Left ventricle myocardium inferior (tissue), 1 donor: ENCODE measurements at regions not wholly inside any gene's neighbourhood (a gene's known extent, or its start where the extent isn't known, plus 50 kb on each side); places are given as distances from the start of the nearest gene placed in this dataset.

ENCODE experiments used
- DNase-seq: peaks from one replicate; pipeline ENCODE4 v3.0.0-alpha.2; 2020
- H3K27ac ChIP-seq: fragments of 200-600 bp; replicated peaks from 2 replicates; pipeline ENCODE4 v1.8.0; 2021
- H3K27me3 ChIP-seq: fragments of 200-600 bp; 2 replicates; pipeline ENCODE4 v1.8.0; 2021; ENCODE audit warnings: low read depth
- H3K36me3 ChIP-seq: fragments of 200-600 bp; 2 replicates; pipeline ENCODE4 v1.8.0; 2021
- H3K4me1 ChIP-seq: fragments of 200-600 bp; 2 replicates; pipeline ENCODE4 v1.8.0; 2021
- H3K4me3 ChIP-seq: fragments of 200-600 bp; 2 replicates; pipeline ENCODE4 v1.8.0; 2021; ENCODE audit warnings: mild to moderate bottlenecking, moderate library complexity
- H3K9me3 ChIP-seq: fragments of 200-600 bp; replicated peaks from 2 replicates; pipeline ENCODE4 v1.8.0; 2021
- intact Hi-C: fragments of 100-400 bp; cut with micrococcal nuclease; formaldehyde crosslinking; loops from one replicate; pipeline ENCODE4 v1.11.0; 2022
- TF ChIP-seq, protein P1 (sequence below): fragments of 200-600 bp; IDR thresholded peaks from 2 replicates; pipeline ENCODE4 v1.8.0; 2021; ENCODE audit warnings: antibody characterized with exemption, mild to moderate bottlenecking, borderline replicate concordance
- donor health status: DM: no; HTN: yes; CAD: no; lungs with severe emphysema.

DNA sequence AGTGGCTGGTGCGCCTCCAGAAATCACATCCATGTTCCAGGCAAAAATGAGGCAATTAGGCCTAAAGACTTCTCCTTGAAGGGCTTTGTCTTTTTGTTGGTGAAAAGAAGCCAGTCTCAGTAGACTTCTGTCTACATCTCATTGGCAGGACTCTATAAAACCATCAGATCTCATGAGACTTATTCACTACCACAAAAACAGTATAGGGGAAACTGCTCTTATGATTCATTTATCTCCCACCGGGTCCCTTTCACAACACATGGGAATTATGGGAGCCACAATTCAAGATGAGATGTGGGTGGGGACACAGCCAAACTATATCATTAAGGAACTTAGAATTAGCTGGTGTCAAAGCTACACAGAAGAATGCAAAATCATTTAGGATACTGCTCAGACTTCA lies 77.7 kb upstream of the SNX2 start:
- no peaks in the 10 kb centered on the region for H3K27me3 ChIP-seq
- H3K27ac ChIP-seq, result no peak overlapping the region
- TF ChIP-seq, protein P1, sequence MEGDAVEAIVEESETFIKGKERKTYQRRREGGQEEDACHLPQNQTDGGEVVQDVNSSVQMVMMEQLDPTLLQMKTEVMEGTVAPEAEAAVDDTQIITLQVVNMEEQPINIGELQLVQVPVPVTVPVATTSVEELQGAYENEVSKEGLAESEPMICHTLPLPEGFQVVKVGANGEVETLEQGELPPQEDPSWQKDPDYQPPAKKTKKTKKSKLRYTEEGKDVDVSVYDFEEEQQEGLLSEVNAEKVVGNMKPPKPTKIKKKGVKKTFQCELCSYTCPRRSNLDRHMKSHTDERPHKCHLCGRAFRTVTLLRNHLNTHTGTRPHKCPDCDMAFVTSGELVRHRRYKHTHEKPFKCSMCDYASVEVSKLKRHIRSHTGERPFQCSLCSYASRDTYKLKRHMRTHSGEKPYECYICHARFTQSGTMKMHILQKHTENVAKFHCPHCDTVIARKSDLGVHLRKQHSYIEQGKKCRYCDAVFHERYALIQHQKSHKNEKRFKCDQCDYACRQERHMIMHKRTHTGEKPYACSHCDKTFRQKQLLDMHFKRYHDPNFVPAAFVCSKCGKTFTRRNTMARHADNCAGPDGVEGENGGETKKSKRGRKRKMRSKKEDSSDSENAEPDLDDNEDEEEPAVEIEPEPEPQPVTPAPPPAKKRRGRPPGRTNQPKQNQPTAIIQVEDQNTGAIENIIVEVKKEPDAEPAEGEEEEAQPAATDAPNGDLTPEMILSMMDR, result no peak
- no peak for DNase-seq
- no peak overlapping the region for H3K4me3 ChIP-seq
- no peaks in the 10 kb centered on the region for H3K36me3 ChIP-seq
- no peaks in the 10 kb centered on the region for H3K9me3 ChIP-seq
- intact Hi-C loops, result no loop called here
- no peaks in the 10 kb centered on the region for H3K4me1 ChIP-seq

DNA sequence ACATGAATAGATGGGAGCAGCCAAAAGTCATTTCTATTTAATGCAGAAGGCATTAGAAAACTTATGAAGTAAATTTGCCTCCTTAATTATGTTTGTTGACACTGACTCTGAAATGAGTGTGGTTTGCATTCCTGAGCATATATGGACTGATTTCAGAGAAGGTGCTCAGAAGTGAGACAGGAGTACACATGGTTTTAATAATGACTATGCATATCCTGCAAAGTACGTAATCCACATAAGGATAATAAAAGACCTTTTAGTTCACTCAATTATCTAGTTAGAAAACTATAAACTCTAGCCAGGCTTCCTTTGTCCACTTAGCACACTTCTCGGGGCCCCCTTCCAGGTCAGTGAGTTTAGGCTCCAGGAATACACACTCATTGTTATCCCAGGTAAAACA lies 75.7 kb upstream of the SNX2 start:
- DNase-seq, result no peak
- no peaks in the 10 kb centered on the region for H3K36me3 ChIP-seq
- H3K27ac ChIP-seq, result no peak overlapping the region
- intact Hi-C loops, result no loop called here
- no peaks in the 10 kb centered on the region for H3K9me3 ChIP-seq
- H3K4me3 ChIP-seq, result no peak overlapping the region
- no peaks in the 10 kb centered on the region for H3K4me1 ChIP-seq
- TF ChIP-seq, protein P1, result no peak
- no peaks in the 10 kb centered on the region for H3K27me3 ChIP-seq

DNA sequence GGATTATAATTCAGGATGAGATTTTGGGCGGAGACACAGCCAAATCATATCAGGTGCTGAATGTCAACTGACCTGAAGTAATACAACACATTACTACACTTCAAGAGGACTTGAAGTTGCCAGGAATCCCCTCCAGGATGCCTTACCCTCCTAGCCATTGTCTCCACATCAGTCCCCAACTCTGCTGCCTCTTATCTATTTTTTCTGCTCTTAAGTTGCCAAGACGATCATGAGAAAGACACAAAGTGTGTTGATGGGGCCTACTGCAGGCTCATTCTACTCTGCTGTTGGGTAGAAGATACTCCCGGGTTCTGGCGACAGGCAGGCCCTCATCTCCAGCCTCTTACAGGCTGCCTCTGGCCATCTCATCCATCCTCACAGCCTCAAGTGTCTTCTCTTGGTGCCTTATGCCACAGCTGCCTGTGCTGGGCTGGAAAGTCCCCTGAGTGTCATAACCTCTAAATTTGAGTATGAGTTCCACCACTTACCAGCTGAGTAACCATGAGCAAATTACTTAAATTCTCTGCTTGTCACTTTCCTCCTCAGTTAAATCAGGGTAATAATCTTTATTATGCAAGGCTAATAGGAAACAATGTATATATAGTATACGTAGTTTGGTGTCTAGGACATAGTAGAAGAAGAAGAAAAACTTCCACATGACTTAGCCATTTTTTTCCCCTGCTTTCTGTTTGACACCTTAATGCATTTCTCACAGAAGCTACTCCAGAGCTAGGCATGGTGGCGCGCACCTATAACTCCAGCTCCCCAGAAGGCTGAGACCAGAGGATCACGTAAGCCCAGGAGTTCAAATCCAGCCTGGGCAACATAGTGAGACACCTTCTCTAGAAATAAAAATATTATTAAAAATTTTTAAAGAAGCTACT lies 73.0 kb upstream of the SNX2 start:
- H3K4me1 ChIP-seq, result no peaks in the 10 kb centered on the region
- H3K36me3 ChIP-seq, result no peaks in the 10 kb centered on the region
- H3K27ac ChIP-seq, result no peak overlapping the region
- no peak for DNase-seq
- intact Hi-C loops, result no loop called here
- H3K27me3 ChIP-seq, result no peaks in the 10 kb centered on the region
- TF ChIP-seq, protein P1, result no peak
- no peaks in the 10 kb centered on the region for H3K9me3 ChIP-seq
- no peak overlapping the region for H3K4me3 ChIP-seq

DNA sequence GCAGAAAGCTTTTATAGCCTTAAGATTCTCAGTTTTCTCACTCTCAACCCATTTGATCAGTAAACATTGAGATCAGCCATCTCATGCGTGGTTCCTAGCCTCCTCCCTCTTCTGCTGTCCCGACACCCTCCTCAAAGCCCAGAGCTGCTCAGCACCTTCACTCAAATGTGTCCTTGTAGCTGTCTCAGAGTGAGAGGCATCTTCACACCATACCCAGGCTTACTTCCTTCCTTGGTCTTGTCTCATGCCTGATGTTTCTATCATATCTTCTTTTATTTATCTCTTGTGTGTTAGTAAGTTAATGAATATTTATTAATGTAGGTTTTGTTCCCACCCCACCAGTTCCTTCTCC lies 72.4 kb upstream of the SNX2 start:
- no peak overlapping the region for H3K27ac ChIP-seq
- TF ChIP-seq, protein P1, result no peak
- no peaks in the 10 kb centered on the region for H3K27me3 ChIP-seq
- no peaks in the 10 kb centered on the region for H3K4me1 ChIP-seq
- no peak for DNase-seq
- no peaks in the 10 kb centered on the region for H3K36me3 ChIP-seq
- H3K4me3 ChIP-seq, result no peak overlapping the region
- H3K9me3 ChIP-seq, result no peaks in the 10 kb centered on the region
- intact Hi-C loops, result no loop called here

DNA sequence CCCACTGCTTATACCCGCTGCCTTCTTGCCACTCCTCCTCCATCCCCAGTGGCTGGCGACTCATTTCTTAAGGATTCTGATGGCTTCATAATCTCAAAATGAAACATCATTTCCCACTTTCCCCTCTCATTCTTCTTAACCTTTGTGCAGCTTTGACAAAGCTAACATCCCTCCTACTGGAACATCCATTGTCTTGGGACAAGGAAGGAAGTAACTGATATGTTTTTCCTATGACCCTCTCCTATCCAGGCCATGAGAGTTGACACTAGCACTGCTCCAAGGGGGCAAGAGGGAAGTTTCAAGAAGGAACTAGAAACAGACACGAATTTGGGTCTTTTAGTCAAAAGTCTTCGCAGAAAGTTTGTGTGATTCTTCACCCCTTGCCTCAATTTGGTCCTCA lies 71.7 kb upstream of the SNX2 start:
- Histone ChIP-seq H3K27me3 (no peaks in the 10 kb centered on the region), H3K9me3 (no peaks in the 10 kb centered on the region), H3K36me3 (no peaks in the 10 kb centered on the region), H3K4me3 (no peak overlapping the region), H3K27ac (no peak overlapping the region), H3K4me1 (no peaks in the 10 kb centered on the region)
- intact Hi-C loops, result no loop called here
- no peak for DNase-seq
- TF ChIP-seq, protein P1, result no peak
